DOHH2 (cell line): ENCODE measurements at regions not wholly inside any gene's neighbourhood (a gene's known extent, or its start where the extent isn't known, plus 50 kb on each side); places are given as distances from the start of the nearest gene placed in this dataset.
"Not testable (repeated sequence)": the region's sequence is repeated elsewhere in the genome, so short reads cannot be mapped to it uniquely, and the experiment has no call there.

ENCODE experiments used
- H3F3A ChIP-seq: fragments of 200-600 bp; sonication (generic), shearing (Covaris generic); 2 replicates; pipeline ENCODE4 v1.6.0; 2016; ENCODE audit warnings: antibody characterized with exemption, mild to moderate bottlenecking; ENCODE audit not compliant: control insufficient read depth, insufficient read depth
- H3K27ac ChIP-seq: fragments of 200-600 bp; sonication (generic); 2 replicates; pipeline ENCODE4 v1.5.1; 2014; ENCODE audit warnings: low read depth, mild to moderate bottlenecking, low read length, moderate library complexity
- H3K27me3 ChIP-seq: fragments of 200-600 bp; sonication (generic); 2 replicates; pipeline ENCODE4 v1.6.1; 2014; ENCODE audit warnings: mild to moderate bottlenecking, low read length, mixed read lengths; ENCODE audit not compliant: control insufficient read depth
- H3K36me3 ChIP-seq: fragments of 200-600 bp; sonication (generic); 2 replicates; pipeline ENCODE4 v1.6.1; 2014; ENCODE audit warnings: mild to moderate bottlenecking, low read length, moderate library complexity, mixed read lengths; ENCODE audit not compliant: control insufficient read depth
- H3K4me1 ChIP-seq: fragments of 200-600 bp; sonication (generic); 2 replicates; pipeline ENCODE4 v1.6.1; 2014; ENCODE audit warnings: mild to moderate bottlenecking, low read length, mixed read lengths; ENCODE audit not compliant: control insufficient read depth
- H3K4me2 ChIP-seq: fragments of 200-600 bp; sonication (generic); 2 replicates; pipeline ENCODE4 v1.6.0; 2014; ENCODE audit warnings: mild to moderate bottlenecking, low read length, moderate library complexity
- H3K4me3 ChIP-seq: fragments of 200-600 bp; sonication (generic); 2 replicates; pipeline ENCODE4 v1.5.1; 2014; ENCODE audit warnings: mild to moderate bottlenecking, low read length, mixed read lengths
- H3K79me2 ChIP-seq: fragments of 200-600 bp; sonication (generic); 2 replicates; pipeline ENCODE4 v1.6.1; 2014; ENCODE audit warnings: mild to moderate bottlenecking, low read length, mixed read lengths; ENCODE audit not compliant: control insufficient read depth
- H3K9me2 ChIP-seq: fragments of 200-600 bp; sonication (generic); replicated peaks from 2 replicates; pipeline ENCODE4 v1.6.1; 2014; ENCODE audit warnings: mild to moderate bottlenecking, low read length, mixed read lengths; ENCODE audit not compliant: control insufficient read depth
- H3K9me3 ChIP-seq: fragments of 200-600 bp; sonication (generic); 2 replicates; pipeline ENCODE4 v1.6.1; 2014; ENCODE audit warnings: antibody characterized with exemption, low read length, mixed read lengths; ENCODE audit not compliant: control insufficient read depth, insufficient read depth
- H4K20me1 ChIP-seq: fragments of 200-600 bp; sonication (generic); 2 replicates; pipeline ENCODE4 v1.6.0; 2014; ENCODE audit warnings: low read depth, mild to moderate bottlenecking, antibody characterized with exemption, low read length, moderate library complexity; ENCODE audit not compliant: control insufficient read depth, insufficient read depth
- CTCF ChIP-seq: fragments of 200-600 bp; sonication (generic); IDR thresholded peaks from one replicate; pipeline ENCODE4 v1.5.1; 2014; ENCODE audit warnings: antibody characterized with exemption, mild to moderate bottlenecking, low read depth, low read length; ENCODE audit not compliant: poor library complexity, severe bottlenecking
- EZH2phosphoT487 ChIP-seq: fragments of 200-600 bp; sonication (generic); IDR thresholded peaks from 2 replicates; pipeline ENCODE4 v1.6.1; 2017; ENCODE audit warnings: borderline replicate concordance, mild to moderate bottlenecking, antibody characterized with exemption, low read length, moderate library complexity, mixed read lengths

DNA sequence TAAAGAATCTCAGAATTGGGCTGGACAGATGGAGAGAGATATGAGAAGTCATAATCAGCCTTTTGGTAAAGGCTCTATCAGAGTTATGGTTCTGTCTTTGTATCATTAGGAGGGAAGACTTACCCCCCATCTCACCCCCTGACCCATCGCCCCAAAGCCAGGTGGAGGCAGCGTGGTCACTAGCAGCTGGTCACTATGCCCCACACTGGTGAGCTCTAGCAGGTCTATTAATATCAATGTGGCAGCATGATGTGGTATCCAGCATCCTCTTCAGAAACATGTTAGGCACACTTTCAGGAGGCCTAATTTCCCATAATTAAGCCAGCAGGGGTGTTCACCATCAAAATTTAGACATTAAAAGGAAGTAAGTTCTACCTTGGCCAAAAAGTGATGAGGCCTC lies 183.8 kb upstream of the COX10 start:
- H3K36me3 ChIP-seq, result no peaks in the 10 kb centered on the region
- no peaks in the 10 kb centered on the region for H4K20me1 ChIP-seq
- H3K27me3 ChIP-seq, result no peaks in the 10 kb centered on the region
- no peaks in the 10 kb centered on the region for H3F3A ChIP-seq
- no peaks in the 10 kb centered on the region for H3K4me1 ChIP-seq
- no peaks in the 10 kb centered on the region for H3K79me2 ChIP-seq
- H3K4me2 ChIP-seq, result no peak overlapping the region
- no peak for TF ChIP-seq CTCF
- TF ChIP-seq EZH2phosphoT487, result no peak
- no peaks in the 10 kb centered on the region for H3K9me2 ChIP-seq
- H3K4me3 ChIP-seq, result no peak overlapping the region
- H3K27ac ChIP-seq, result no peak overlapping the region
- H3K9me3 ChIP-seq, result no peaks in the 10 kb centered on the region

GRCh38 chr17:13885953-13886889 lies 183.1 kb upstream of the COX10 start:
- no peaks in the 10 kb centered on the region for H3K9me3 ChIP-seq
- H3K27me3 ChIP-seq, result no peaks in the 10 kb centered on the region
- no peaks in the 10 kb centered on the region for H3K4me1 ChIP-seq
- no peak overlapping the region for H3K4me2 ChIP-seq
- H3F3A ChIP-seq, result no peaks in the 10 kb centered on the region
- H4K20me1 ChIP-seq, result no peaks in the 10 kb centered on the region
- no peaks in the 10 kb centered on the region for H3K79me2 ChIP-seq
- H3K9me2 ChIP-seq, result no peaks in the 10 kb centered on the region
- TF ChIP-seq CTCF, result no peak
- TF ChIP-seq EZH2phosphoT487, result no peak
- H3K4me3 ChIP-seq, result no peak overlapping the region
- no peaks in the 10 kb centered on the region for H3K36me3 ChIP-seq
- H3K27ac ChIP-seq, result no peak overlapping the region

- no peaks in the 10 kb centered on the region for H3K79me2 ChIP-seq
- TF ChIP-seq EZH2phosphoT487 (no peak), CTCF (no peak)
- no peaks in the 10 kb centered on the region for H3K27me3 ChIP-seq
- H3K4me3 ChIP-seq, result no peak overlapping the region
- H3K36me3 ChIP-seq, result no peaks in the 10 kb centered on the region
- H3F3A ChIP-seq, result no peaks in the 10 kb centered on the region
- H3K4me1 ChIP-seq, result no peaks in the 10 kb centered on the region
- H3K4me2 ChIP-seq, result no peak overlapping the region
- no peaks in the 10 kb centered on the region for H3K9me2 ChIP-seq
- H3K27ac ChIP-seq, result no peak overlapping the region
- H4K20me1 ChIP-seq, result no peaks in the 10 kb centered on the region
- H3K9me3 ChIP-seq, result no peaks in the 10 kb centered on the region
Observed at GRCh38 chr17:13888056-13888609, 181.2 kb upstream of the COX10 start.

- not testable (repeated sequence) for H3K79me2 ChIP-seq, H3K27ac ChIP-seq, H3K9me2 ChIP-seq, H3F3A ChIP-seq, H3K4me1 ChIP-seq, H3K4me3 ChIP-seq, H3K4me2 ChIP-seq, H3K9me3 ChIP-seq, H3K27me3 ChIP-seq, H4K20me1 ChIP-seq, H3K36me3 ChIP-seq
Observed at GRCh38 chr17:13908971-13909370, 160.3 kb upstream of the COX10 start.
